ENCODE measurements at regions not wholly inside any gene's neighbourhood (a gene's known extent, or its start where the extent isn't known, plus 50 kb on each side); places are given as distances from the start of the nearest gene placed in this dataset.

- no peak overlapping the region for H2BK120ac ChIP-seq (ENCODE audit: low read depth, low read length)
- no peak overlapping the region for H2BK5ac ChIP-seq (ENCODE audit: low read depth, low read length, poor library complexity, severe bottlenecking)
- no peaks in the 10 kb centered on the region for H3K79me1 ChIP-seq (ENCODE audit: low read depth in 1 of 2, low read length in 2 of 2)
- no peak overlapping the region for H4K91ac ChIP-seq (ENCODE audit: insufficient read depth, low read depth, low read length)
- no peak overlapping the region for H2BK20ac ChIP-seq (ENCODE audit: low read depth, low read length)
- H3K9ac ChIP-seq (ENCODE audit: low read depth, low read length) = no peak overlapping the region
- BruUV-seq (replicated peaks) = no TSS peak
- H2AK9ac ChIP-seq (replicated peaks; ENCODE audit: low read depth, low read length, poor library complexity) = no peak overlapping the region
- no peak overlapping the region for H2BK15ac ChIP-seq (ENCODE audit: low read depth, low read length)
- dilution Hi-C loops (cut with HindIII; ENCODE audit: low sequenced_read_pairs, unreplicated experiment) = no loop called here
- intact Hi-C loops (cut with micrococcal nuclease) = no loop called here
- 73% methylated on average over 5 of the region's 14 CpGs; no CpG with 5 or more reads in 1 of the 2 experiments for WGBS, 2 experiments (ENCODE audit: extremely low coverage in 2 of 2, insufficient read length in 1 of 2)
- no peak overlapping the region for H4K5ac ChIP-seq (ENCODE audit: low read depth, low read length)
- H4K20me1 ChIP-seq (ENCODE audit: insufficient read depth, low read length) = no peaks in the 10 kb centered on the region
- CTCF ChIA-PET = no interaction called here
- no peaks in the 10 kb centered on the region for H3K9me1 ChIP-seq (ENCODE audit: insufficient read depth, low read length)
- H3K4ac ChIP-seq (ENCODE audit: low read depth, low read length) = no peak overlapping the region
- no peak overlapping the region for H3K4me3 ChIP-seq (ENCODE audit: insufficient read depth, low read depth, low read length)
- in situ Hi-C loops (cut with MboI; ENCODE audit: low sequenced_read_pairs) = no loop called here
- H3K36me3 ChIP-seq (ENCODE audit: control insufficient read depth, insufficient read depth, low read length) = no peaks in the 10 kb centered on the region
- H3K4me1 ChIP-seq (ENCODE audit: control insufficient read depth, insufficient read depth, low read length) = no peaks in the 10 kb centered on the region
- no peak for DNase-seq
- POLR2A ChIA-PET (ENCODE audit: unreplicated experiment) = interaction anchor here (0.5 kb wide), 1 partner anchor 464 kb away, joined by 3 read pairs; no protein-coding TSS in a partner anchor
- no peak overlapping the region for H3K4me2 ChIP-seq (ENCODE audit: low read depth, low read length)
- H2AK5ac ChIP-seq (ENCODE audit: low read depth, low read length) = no peak overlapping the region
- no peak overlapping the region for H4K8ac ChIP-seq (ENCODE audit: low read depth in 2 of 2, low read length in 2 of 2)
- no peak overlapping the region for H3K27ac ChIP-seq (ENCODE audit: insufficient read depth, low read length)
- TF ChIP-seq USF2 (IDR thresholded peaks at IDR 0.05; ENCODE audit: low read depth, low read length) = no peak
- no peak for TF ChIP-seq MAFK (IDR thresholded peaks at IDR 0.05; ENCODE audit: low read depth, low read length)
- TF ChIP-seq CEBPB (IDR thresholded peaks at IDR 0.05; ENCODE audit: low read depth, low read length) = no peak
- H3K9me3 ChIP-seq (ENCODE audit: control insufficient read depth, insufficient read depth, low read length) = peaks cover 64% of the 10 kb centered on the region
- H3K23ac ChIP-seq (ENCODE audit: low read depth, low read length) = no peak overlapping the region
- no peak for ATAC-seq (ENCODE audit: low read depth)
- no peak overlapping the region for H3K56ac ChIP-seq (ENCODE audit: extremely low read depth, insufficient read depth, low read length)
- no peaks in the 10 kb centered on the region for H3K27me3 ChIP-seq (ENCODE audit: control insufficient read depth, insufficient read depth, low read length)
- no peak overlapping the region for H2AFZ ChIP-seq (replicated peaks; ENCODE audit: low read length, poor library complexity)
- no peak overlapping the region for H3K18ac ChIP-seq (ENCODE audit: low read depth, low read length)
- no peak overlapping the region for H3K14ac ChIP-seq (replicated peaks; ENCODE audit: low read depth, low read length)
Observed at GRCh38 chr22:48343461-48343860, 1484.2 kb downstream of the BRD1 start.

All from IMR-90 (cell line).